Adrenal gland (tissue), 5 donors: ENCODE measurements at regions not wholly inside any gene's neighbourhood (a gene's known extent, or its start where the extent isn't known, plus 50 kb on each side); places are given as distances from the start of the nearest gene placed in this dataset.

Experiments used
- POLR2A ChIP-seq, 2 donors: fragments of 450-650 bp; IDR thresholded peaks; one replicate each; pipeline ENCODE4 v1.6.1; 2017; ENCODE audit warnings: antibody characterized with exemption in 2 of 2, mild to moderate bottlenecking in 2 of 2, moderate library complexity in 1 of 2
- TF ChIP-seq, protein P1 (sequence below), 6 experiments: fragments of 450-650 bp in 4 of 6; fragments of 200-600 bp in 2 of 6; sonication (generic) in 1 of 6; IDR thresholded peaks; 1 replicate in 5 of 6; 2 replicates in 1 of 6; pipeline versions ENCODE4 v1.5.1 to v1.8.0; 2016 to 2021; ENCODE audit warnings: antibody characterized with exemption in 6 of 6, mild to moderate bottlenecking in 2 of 6, moderate library complexity in 1 of 6
- donor health status: DM: no; HTN: no; CAD: no.

DNA sequence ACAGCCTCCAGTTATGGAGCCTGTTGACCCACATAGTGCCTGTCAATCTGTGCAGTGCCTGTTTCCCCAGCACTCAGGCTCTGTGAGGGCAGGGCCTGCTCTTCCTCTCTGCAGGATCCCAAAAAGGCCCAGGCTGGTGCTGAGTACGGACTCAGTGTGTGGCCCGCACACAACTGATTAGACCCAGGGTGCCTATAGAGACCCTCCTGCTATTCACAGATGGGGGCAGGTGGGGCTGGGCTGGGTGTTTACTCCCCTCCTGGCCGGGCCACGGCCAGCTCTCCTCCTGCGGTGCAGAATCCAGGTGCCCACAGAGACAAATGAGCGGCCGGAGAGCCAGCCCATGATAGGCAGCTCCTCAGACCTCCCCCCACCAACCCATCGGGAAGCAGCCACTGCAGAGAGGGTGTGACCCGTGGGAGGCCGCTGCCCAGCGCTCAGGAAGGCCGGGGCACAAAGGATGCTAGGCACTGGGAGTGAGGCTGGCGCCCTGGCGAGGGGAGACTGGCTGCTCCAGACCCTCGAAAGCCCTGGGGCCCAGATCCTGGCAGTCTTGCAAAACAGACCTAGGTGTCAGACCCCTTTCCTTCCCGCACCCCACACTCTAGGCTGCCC, 239.0 kb downstream of the CTTN start:
- TF ChIP-seq, protein P1, sequence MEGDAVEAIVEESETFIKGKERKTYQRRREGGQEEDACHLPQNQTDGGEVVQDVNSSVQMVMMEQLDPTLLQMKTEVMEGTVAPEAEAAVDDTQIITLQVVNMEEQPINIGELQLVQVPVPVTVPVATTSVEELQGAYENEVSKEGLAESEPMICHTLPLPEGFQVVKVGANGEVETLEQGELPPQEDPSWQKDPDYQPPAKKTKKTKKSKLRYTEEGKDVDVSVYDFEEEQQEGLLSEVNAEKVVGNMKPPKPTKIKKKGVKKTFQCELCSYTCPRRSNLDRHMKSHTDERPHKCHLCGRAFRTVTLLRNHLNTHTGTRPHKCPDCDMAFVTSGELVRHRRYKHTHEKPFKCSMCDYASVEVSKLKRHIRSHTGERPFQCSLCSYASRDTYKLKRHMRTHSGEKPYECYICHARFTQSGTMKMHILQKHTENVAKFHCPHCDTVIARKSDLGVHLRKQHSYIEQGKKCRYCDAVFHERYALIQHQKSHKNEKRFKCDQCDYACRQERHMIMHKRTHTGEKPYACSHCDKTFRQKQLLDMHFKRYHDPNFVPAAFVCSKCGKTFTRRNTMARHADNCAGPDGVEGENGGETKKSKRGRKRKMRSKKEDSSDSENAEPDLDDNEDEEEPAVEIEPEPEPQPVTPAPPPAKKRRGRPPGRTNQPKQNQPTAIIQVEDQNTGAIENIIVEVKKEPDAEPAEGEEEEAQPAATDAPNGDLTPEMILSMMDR (IDR thresholded peaks at IDR 0.05) = no peak
- no peak for TF ChIP-seq POLR2A (IDR thresholded peaks at IDR 0.05)
